Stimulated activated CD8-positive, alpha-beta memory T cell treated with anti-CD3 and anti-CD28 coated beads, Interleukin-15, amount 100 ng/mL, for 1 hour (primary cell): ENCODE measurements at regions not wholly inside any gene's neighbourhood (a gene's known extent, or its start where the extent isn't known, plus 50 kb on each side); places are given as distances from the start of the nearest gene placed in this dataset.
"Not testable (repeated sequence)": the region's sequence is repeated elsewhere in the genome, so short reads cannot be mapped to it uniquely, and the experiment has no call there.

Experiments used
- DNase-seq: peaks from one replicate; pipeline ENCODE4 v3.0.0-alpha.2; 2020; ENCODE audit warnings: low read depth

DNA sequence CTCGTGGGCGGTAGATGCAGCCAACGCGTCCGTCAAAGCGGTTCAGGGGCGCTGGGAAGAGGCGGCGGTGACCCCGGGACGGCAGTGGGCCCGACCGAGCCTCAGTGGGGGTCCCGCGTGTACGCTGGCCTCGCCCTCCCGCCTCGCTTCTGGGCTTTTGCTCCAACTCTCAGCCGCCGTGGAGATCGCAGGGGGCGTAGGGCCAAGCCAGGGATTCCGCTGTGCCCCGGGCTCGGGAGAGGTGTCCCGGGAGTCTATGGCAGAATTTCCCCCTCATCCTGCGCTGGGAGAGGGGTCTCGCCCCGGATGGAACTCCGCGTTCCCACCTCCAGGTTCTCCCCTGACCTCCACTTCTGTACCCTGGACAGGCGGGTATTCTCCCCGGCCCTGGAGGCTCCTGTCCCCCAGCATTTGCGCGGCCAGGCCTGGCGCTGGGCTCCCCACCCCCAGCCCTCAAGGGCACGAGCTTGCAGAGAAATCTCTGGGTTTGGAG lies 131.9 kb downstream of the MRPL36 start:
- DNase-seq = no peak

DNA sequence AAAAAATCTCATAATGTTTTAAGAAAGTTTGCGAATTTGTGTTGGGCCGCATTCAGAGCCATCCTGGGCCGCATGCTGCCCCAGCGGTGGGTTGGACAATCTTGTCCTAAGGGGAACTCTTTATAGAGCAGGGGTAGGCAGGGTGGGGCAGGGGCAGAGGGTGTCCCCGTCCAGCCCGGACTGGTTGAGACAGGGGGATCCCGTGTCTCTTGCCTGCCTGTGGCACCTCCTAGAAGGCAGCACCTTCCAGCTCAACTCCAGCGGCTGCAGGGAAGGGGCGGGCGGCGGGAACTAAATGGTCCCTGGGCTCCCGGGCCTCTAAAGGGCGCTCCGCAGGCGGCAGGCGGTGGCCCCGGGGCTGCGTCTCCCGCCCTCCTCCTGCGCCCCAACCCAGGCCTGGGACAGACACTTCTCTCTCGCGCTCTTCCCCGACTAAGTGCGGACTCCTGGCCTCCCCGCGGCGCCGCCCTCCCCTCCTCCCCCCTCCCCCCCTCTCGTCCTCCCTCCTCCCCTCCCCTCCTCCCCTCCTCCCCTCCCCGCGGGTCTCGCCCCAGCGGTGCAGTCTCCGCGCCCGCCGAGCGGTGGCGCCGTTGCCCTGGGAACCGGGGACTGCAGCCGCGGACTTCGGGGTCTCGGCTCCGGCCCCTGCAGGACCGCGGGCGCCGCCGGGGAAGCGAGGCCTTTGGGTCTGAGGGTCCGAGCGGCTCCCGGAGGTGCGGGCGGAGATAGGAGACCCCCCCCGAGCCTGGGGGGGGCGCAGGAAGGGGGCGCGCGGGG lies 132.6 kb downstream of the MRPL36 start:
- no peak for DNase-seq

DNA sequence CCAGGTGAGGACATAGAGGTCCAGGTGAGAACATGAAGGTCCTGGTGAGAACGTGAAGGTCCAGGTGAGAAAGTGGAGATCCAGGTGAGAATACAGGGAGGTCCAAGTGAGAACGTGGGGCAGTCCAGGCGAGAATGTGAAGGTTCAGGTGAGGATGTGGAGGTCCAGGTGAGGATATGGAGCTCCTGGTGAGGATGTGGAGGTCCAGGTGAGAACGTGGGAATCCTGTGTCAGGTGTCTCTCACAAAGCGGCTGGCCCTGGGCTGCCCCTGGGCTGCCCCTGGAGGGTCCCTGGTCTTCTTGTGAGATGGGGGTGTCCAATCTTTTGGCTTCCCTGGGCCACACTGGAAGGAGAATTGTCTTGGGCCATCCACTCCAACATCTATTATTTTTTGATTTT lies 133.4 kb downstream of the MRPL36 start:
- no peak for DNase-seq

DNA sequence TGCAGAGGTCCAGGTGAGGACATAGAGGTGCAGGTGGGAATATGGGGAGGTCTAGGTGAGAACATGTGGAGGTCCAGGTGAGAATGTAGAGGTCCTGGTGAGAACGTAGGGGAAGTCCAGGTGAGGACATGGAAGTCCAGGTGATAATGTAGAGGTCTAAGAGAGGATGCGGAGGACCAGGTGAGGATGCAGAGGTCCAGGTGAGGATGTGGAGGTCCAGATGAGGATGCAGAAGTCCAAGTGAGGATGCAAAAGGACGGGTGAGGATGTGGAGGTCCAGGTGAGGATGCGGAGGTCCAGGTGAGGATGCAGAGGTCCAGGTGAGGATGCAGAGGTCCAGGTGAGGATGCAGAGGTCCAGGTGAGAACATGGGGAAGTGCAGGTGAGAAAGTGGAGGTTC lies 133.8 kb downstream of the MRPL36 start:
- DNase-seq = no peak

- DNase-seq = no peak
Measured at GRCh38 chr5:1665231-1665630, 134.4 kb downstream of the MRPL36 start.

DNA sequence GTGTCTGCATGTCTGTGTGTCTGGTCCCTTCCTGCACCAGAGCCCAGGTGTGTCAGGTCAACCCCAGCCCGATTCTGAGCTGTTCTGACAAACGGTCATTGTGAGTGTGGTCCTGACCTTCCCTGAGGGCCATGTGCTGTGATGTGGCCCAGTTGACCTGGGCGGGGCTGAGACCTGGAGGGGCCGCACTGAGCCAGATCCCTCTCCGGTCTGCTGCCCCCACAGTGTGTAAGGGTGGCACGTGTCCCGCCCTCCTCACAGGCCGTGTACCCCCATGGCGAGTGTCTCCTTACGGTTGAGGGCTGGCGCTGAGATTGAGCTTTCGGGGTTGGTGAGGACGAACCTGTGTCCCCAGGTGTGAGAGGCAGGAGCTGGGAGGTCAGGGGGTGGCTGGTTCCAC lies 136.5 kb downstream of the MRPL36 start:
- no peak for DNase-seq

GRCh38 chr5:1662559-1663085 lies 137.0 kb downstream of the MRPL36 start:
- no peak for DNase-seq

- no peak for DNase-seq
Measured at GRCh38 chr5:1661831-1662558, 137.6 kb downstream of the MRPL36 start.

- DNase-seq = no peak
Measured at GRCh38 chr5:1661311-1661710, 137.6 kb upstream of the LPCAT1 start.

DNA sequence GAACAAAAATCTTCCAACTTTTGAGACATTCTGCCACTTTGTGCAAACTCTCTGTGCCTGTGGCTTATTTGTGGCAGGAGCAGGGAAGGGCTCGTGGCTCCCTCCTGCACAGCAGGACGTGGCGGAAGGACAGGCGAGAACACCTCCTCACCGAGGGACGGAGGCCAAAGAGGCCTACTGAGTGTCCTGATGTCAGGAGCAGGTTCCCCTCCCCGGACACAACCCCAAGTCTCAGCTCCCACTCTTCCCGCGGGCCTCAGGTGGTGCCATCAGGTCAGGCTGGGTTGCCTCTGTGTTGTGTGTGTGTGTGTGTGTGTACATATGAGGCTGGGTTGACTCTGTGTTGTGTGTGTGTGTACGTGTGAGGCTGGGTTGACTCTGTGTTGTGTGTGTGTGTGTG lies 136.8 kb upstream of the LPCAT1 start:
- no peak for DNase-seq

- no peak for DNase-seq
Measured at GRCh38 chr5:1660001-1660400, 136.2 kb upstream of the LPCAT1 start.

- no peak for DNase-seq
Measured at GRCh38 chr5:1659100-1659981, 135.6 kb upstream of the LPCAT1 start.

GRCh38 chr5:1658665-1659064 lies 134.9 kb upstream of the LPCAT1 start:
- DNase-seq = no peak

DNA sequence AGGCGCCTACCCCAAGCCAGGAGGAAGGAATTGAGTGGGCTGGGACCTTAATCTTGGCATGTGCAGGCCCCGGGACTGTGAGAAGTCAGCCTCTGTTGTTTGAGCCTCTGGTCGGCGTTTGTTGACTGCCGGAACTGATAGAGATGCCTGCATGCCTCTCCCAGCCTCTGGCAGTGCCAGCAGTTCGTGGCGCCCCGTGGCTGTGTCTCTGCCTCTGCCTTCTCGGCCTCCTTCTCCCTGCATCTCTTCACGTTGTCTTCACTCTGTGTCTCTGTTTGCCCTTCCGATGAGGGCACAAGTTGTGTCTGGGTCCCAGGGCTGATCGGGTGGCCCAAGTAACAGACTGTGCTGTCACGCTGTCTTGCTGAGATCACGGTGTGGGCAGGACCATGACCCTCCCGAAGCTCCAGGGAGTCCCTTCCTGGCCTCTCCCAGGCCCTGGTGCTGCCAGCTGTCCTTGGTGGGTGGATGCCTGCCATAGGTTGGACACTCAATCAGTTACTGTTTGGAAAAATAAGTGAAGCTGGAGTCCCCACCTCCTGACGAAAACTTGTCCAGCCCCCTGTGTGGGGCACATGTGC lies 133.5 kb upstream of the LPCAT1 start:
- no peak for DNase-seq

- DNase-seq = no peak
Measured at GRCh38 chr5:1656271-1656975, 132.7 kb upstream of the LPCAT1 start.

GRCh38 chr5:1655496-1656270 lies 131.9 kb upstream of the LPCAT1 start:
- DNase-seq = no peak

DNA sequence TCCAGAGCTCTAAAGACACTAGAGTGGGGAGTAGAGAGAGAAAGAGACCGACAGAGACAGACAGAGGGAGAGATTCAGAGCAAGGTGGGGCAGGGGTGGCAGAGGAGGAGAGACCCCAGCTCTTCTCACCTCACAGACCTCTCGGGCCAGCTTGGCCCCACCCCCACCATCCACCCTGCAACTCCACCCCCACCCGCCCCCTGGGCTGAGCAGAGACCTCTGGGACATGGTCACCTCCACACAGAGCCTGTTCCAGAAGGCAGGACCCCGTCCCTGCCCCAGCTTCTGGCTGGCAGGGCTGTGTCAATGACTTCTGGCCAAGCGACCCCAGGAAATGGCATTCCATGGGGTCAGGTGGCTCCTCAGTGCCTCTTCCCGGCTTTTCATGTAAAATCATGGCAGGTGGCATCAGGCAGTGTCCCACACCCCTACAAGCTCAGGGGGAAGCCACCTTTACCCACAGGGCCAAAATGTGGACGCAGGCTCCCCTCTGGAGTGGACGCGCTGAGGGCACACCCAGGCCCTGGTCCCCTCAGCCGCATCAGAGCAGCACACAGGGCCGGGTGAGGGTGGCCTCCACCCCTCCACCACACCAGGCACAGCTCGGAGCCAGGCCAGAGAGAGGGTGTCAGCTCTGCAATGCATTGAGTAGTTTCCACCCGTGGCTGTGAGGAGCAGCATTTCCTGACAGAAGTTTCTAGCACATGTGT lies 131.2 kb upstream of the LPCAT1 start:
- no peak for DNase-seq

DNA sequence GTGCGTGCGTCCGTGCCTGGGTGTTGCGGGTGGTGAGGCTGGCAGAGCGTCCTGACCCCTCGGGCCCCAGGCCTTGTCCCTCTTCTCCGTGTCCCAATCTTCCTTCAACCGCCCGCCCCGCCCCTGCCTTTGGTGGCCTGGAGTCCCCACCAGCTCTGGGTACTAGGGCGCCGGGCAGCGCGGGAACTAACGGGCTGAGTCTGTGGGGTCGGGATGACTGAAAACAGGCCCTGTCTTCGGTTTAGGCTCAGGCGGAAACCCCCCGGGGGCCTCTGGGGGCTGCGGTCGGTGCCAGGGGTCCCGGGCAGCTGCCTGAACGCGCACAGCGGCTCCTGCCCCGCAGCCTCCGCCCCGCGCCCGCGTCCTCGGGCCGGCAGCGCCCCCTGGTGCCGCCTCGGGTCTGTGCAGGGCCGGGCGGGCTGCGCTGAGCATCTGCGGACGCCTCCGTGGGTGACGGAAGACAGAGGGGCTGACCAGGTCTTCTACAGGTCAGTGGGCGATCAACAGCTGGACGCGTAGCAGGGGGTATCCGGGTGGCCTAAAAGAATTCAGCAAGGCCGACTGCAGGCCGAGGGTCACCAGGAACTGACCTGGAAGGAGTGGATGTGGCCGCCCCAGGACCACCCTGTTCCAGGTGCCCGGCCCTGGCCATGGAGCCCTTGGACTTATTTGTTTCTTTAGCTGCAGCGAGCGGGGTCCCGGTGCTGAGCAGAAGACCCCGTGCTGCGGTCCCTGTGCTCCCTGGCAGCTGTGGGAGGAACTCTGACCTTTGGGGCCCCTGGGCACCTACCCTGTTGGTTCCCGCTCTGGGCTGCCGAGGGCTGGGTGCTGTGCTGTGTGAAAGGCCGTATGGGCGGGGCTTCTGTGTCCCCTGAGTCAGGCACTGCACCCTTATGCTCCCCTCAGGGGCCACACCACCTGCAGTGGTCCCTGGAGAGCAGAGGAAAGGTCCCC lies 130.2 kb upstream of the LPCAT1 start:
- DNase-seq = not testable (repeated sequence)
